H1 (cell line): ENCODE measurements at regions not wholly inside any gene's neighbourhood (a gene's known extent, or its start where the extent isn't known, plus 50 kb on each side); places are given as distances from the start of the nearest gene placed in this dataset.

Source experiments
- CTCF ChIA-PET: fragments of 300-600 bp; sonication (Branson Sonifier 250); formaldehyde crosslinking; loops from one replicate; lab custom pipeline; 2021; ENCODE audit not compliant: partially characterized antibody; lab: Charles Lee
- POLR2A ChIA-PET: fragments of 300-600 bp; sonication (Branson Sonifier 250); formaldehyde crosslinking; loops from one replicate; lab custom pipeline; 2021; ENCODE audit warnings: inconsistent platforms; ENCODE audit not compliant: partially characterized antibody; lab: Charles Lee
- DNase-seq, 2 experiments: peaks; one replicate each; pipeline versions ENCODE4 v3.0.0 to v3.0.0-alpha.2; 2010 to 2022; ENCODE audit warnings: low spot score in 2 of 2, low read depth in 1 of 2, mixed read lengths in 1 of 2
- FAIRE-seq: peaks from 2 replicates; lab custom pipeline; 2011; peaks lifted over from hg19 to GRCh38; lab: Jason Lieb, UNC
- H2AFZ ChIP-seq: 2 replicates; pipeline ENCODE4 v1.8.1; 2012; ENCODE audit warnings: low read length, inconsistent platforms
- H2AK5ac ChIP-seq: 2 replicates; pipeline ENCODE4 v1.6.1; 2013; ENCODE audit warnings: low read depth, low read length
- H2BK120ac ChIP-seq: replicated peaks from 2 replicates; pipeline ENCODE3; 2013; ENCODE audit warnings: low read depth, low read length, inconsistent platforms
- H2BK12ac ChIP-seq: 2 replicates; pipeline ENCODE4 v1.6.1; 2013; ENCODE audit warnings: low read depth, low read length
- H2BK15ac ChIP-seq: 2 replicates; pipeline ENCODE4 v1.6.1; 2013; ENCODE audit warnings: low read length
- H2BK20ac ChIP-seq: 2 replicates; pipeline ENCODE4 v1.6.1; 2013; ENCODE audit warnings: low read length
- H2BK5ac ChIP-seq: 2 replicates; pipeline ENCODE4 v1.6.1; 2013; ENCODE audit warnings: low read depth, low read length
- H3K14ac ChIP-seq: 2 replicates; pipeline ENCODE4 v1.6.1; 2013; ENCODE audit warnings: inconsistent platforms; ENCODE audit not compliant: insufficient read length
- H3K18ac ChIP-seq: 2 replicates; pipeline ENCODE4 v1.6.1; 2013; ENCODE audit warnings: low read length; ENCODE audit errors: extremely low read depth
- H3K23ac ChIP-seq: 2 replicates; pipeline ENCODE4 v1.6.1; 2013; ENCODE audit warnings: inconsistent platforms; ENCODE audit not compliant: insufficient read length
- H3K23me2 ChIP-seq: 2 replicates; pipeline ENCODE4 v1.6.1; 2013; ENCODE audit warnings: low read depth, low read length
- H3K27ac ChIP-seq: 2 replicates; pipeline ENCODE4 v1.6.1; 2011; ENCODE audit warnings: low read depth, low read length, inconsistent platforms
- H3K27me3 ChIP-seq, 4 experiments: replicated peaks in 1 of 4; 1 replicate in 1 of 4; 2 replicates in 3 of 4; pipeline versions ENCODE4 v1.6.1 to v1.8.1; 2011 to 2013; ENCODE audit warnings: low read length in 3 of 4, mild to moderate bottlenecking in 3 of 4, inconsistent platforms in 2 of 4, mixed read lengths in 2 of 4, moderate library complexity in 1 of 4; ENCODE audit not compliant: control insufficient read depth in 3 of 4, insufficient read depth in 3 of 4; ENCODE audit errors: extremely low read depth in 1 of 4
- H3K36me3 ChIP-seq, 4 experiments: 2 replicates each; pipeline versions ENCODE4 v1.6.1 to v1.8.1; 2011 to 2013; ENCODE audit warnings: mild to moderate bottlenecking in 4 of 4, low read length in 3 of 4, moderate library complexity in 2 of 4, control low read depth in 1 of 4, inconsistent platforms in 1 of 4; ENCODE audit not compliant: insufficient read depth in 4 of 4, control insufficient read depth in 2 of 4
- H3K4ac ChIP-seq: replicated peaks from 2 replicates; pipeline ENCODE3; 2013; ENCODE audit warnings: low read length, low read depth, mixed read lengths, inconsistent platforms; ENCODE audit not compliant: insufficient read length
- H3K4me1 ChIP-seq, 4 experiments: replicated peaks in 1 of 4; 1 replicate in 1 of 4; 2 replicates in 3 of 4; pipeline versions ENCODE4 v1.6.1 to v1.8.1; 2011 to 2013; ENCODE audit warnings: low read length in 3 of 4, inconsistent platforms in 2 of 4, mixed read lengths in 1 of 4; ENCODE audit not compliant: insufficient read depth in 4 of 4, control insufficient read depth in 3 of 4
- H3K4me2 ChIP-seq, 2 experiments: 2 replicates each; pipeline versions ENCODE4 v1.6.1 to v1.8.1; 2011 to 2013; ENCODE audit warnings: low read depth in 2 of 2, low read length in 2 of 2, control low read depth in 1 of 2, inconsistent platforms in 1 of 2, mild to moderate bottlenecking in 1 of 2; ENCODE audit not compliant: insufficient read depth in 1 of 2
- H3K4me3 ChIP-seq, 4 experiments: fragments of 200-600, 300-600 bp in 1 of 4; sonication (generic), shearing (Covaris generic), sonication (Bioruptor Twin) in 1 of 4; 2 replicates each; pipeline versions ENCODE4 v1.5.1 to v1.8.1; 2011 to 2016; ENCODE audit warnings: low read length in 4 of 4, low read depth in 3 of 4, control low read depth in 2 of 4, inconsistent platforms in 2 of 4, mild to moderate bottlenecking in 2 of 4, mixed read lengths in 1 of 4, moderate library complexity in 1 of 4; ENCODE audit not compliant: insufficient read depth in 2 of 4; ENCODE audit errors: extremely low read depth in 1 of 4
- H3K56ac ChIP-seq: replicated peaks from 2 replicates; pipeline ENCODE3; 2013; ENCODE audit warnings: low read depth, mild to moderate bottlenecking, mixed read lengths, low read length, inconsistent platforms; ENCODE audit not compliant: insufficient read length
- H3K79me1 ChIP-seq: 2 replicates; pipeline ENCODE4 v1.6.1; 2013; ENCODE audit warnings: low read depth, low read length, control low read depth
- H3K79me2 ChIP-seq, 2 experiments: 2 replicates each; pipeline versions ENCODE4 v1.6.1 to v1.8.1; 2012 to 2013; ENCODE audit warnings: low read length in 2 of 2, mild to moderate bottlenecking in 2 of 2, inconsistent platforms in 1 of 2; ENCODE audit not compliant: insufficient read depth in 2 of 2, control insufficient read depth in 1 of 2
- H3K9ac ChIP-seq, 4 experiments: replicated peaks in 1 of 4; 1 replicate in 1 of 4; 2 replicates in 3 of 4; pipeline versions ENCODE4 v1.6.1 to v1.8.1; 2011 to 2013; ENCODE audit warnings: low read depth in 3 of 4, low read length in 3 of 4, control low read depth in 2 of 4, mild to moderate bottlenecking in 2 of 4, moderate library complexity in 2 of 4, inconsistent platforms in 1 of 4; ENCODE audit errors: extremely low read depth in 1 of 4
- H3K9me3 ChIP-seq, 2 experiments: 2 replicates each; pipeline versions ENCODE4 v1.6.1 to v1.8.1; 2012 to 2013; ENCODE audit warnings: mild to moderate bottlenecking in 2 of 2, moderate library complexity in 2 of 2, control low read depth in 1 of 2, inconsistent platforms in 1 of 2, low read depth in 1 of 2, low read length in 1 of 2, mixed read lengths in 1 of 2; ENCODE audit not compliant: insufficient read depth in 2 of 2
- H4K20me1 ChIP-seq, 2 experiments: replicated peaks in 1 of 2; 2 replicates each; pipeline versions ENCODE3 to v1.8.1; 2011 to 2013; ENCODE audit warnings: inconsistent platforms in 2 of 2, low read length in 2 of 2, mild to moderate bottlenecking in 1 of 2; ENCODE audit not compliant: insufficient read depth in 2 of 2, control insufficient read depth in 1 of 2
- H4K5ac ChIP-seq: 2 replicates; pipeline ENCODE4 v1.6.1; 2013; ENCODE audit warnings: low read length, low read depth, mixed read lengths, inconsistent platforms; ENCODE audit not compliant: insufficient read length
- H4K8ac ChIP-seq: 2 replicates; pipeline ENCODE4 v1.8.0; 2013; ENCODE audit warnings: mild to moderate bottlenecking, moderate library complexity, low read length, inconsistent platforms; ENCODE audit not compliant: insufficient read depth; ENCODE audit errors: extremely low read depth
- H4K91ac ChIP-seq: replicated peaks from 2 replicates; pipeline ENCODE3; 2013; ENCODE audit warnings: low read length, mixed read lengths, inconsistent platforms; ENCODE audit not compliant: insufficient read length
- CBX5 ChIP-seq: fragments of 300-800, 300-1000 bp; sonication (generic); IDR thresholded peaks from 2 replicates; pipeline ENCODE4 v1.7.1; 2016; ENCODE audit warnings: antibody characterized with exemption, low read length, low read depth
- CREB1 ChIP-seq: IDR thresholded peaks from 2 replicates; pipeline ENCODE4 v1.6.1; 2012; ENCODE audit warnings: inconsistent platforms
- CTBP2 ChIP-seq: IDR thresholded peaks from 2 replicates; pipeline ENCODE4 v1.7.0; 2011; ENCODE audit warnings: borderline replicate concordance, mild to moderate bottlenecking, moderate library complexity, mixed read lengths, low read length; ENCODE audit not compliant: insufficient read depth, insufficient read length
- KDM1A ChIP-seq: fragments of 200-600, 300-600 bp; sonication (generic); IDR thresholded peaks from 2 replicates; pipeline ENCODE4 v1.7.1; 2016; ENCODE audit warnings: mild to moderate bottlenecking, low read length, borderline replicate concordance
- KDM4A ChIP-seq: IDR thresholded peaks from one replicate; pipeline ENCODE4 v1.7.1; 2012; ENCODE audit warnings: low read depth, mild to moderate bottlenecking, moderate library complexity, low read length, inconsistent platforms; ENCODE audit not compliant: severe bottlenecking
- NANOG ChIP-seq: IDR thresholded peaks from 2 replicates; pipeline ENCODE4 v1.6.1; 2011; ENCODE audit warnings: low read length, low read depth, mild to moderate bottlenecking, inconsistent platforms; ENCODE audit not compliant: insufficient read depth, poor library complexity, severe bottlenecking
- POLR2A ChIP-seq, 2 experiments: IDR thresholded peaks; 1 replicate in 1 of 2; 2 replicates in 1 of 2; pipeline ENCODE4 v1.6.1; 2011; ENCODE audit warnings: low read depth in 2 of 2, low read length in 2 of 2, mild to moderate bottlenecking in 2 of 2; ENCODE audit errors: control extremely low read depth in 1 of 2
- POU5F1 ChIP-seq: IDR thresholded peaks from 2 replicates; pipeline ENCODE4 v1.6.1; 2011; ENCODE audit warnings: low read depth, mild to moderate bottlenecking, low read length, moderate library complexity
- RAD21 ChIP-seq, 2 experiments: IDR thresholded peaks in 1 of 2; conservative IDR thresholded peaks in 1 of 2; 2 replicates each; pipeline ENCODE4 v1.6.1; 2011; ENCODE audit warnings: low read depth in 2 of 2, low read length in 2 of 2, improper control_type of control experiment in 1 of 2, inconsistent platforms in 1 of 2, mild to moderate bottlenecking in 1 of 2, moderate library complexity in 1 of 2
- SIN3A ChIP-seq, 2 experiments: IDR thresholded peaks in 1 of 2; conservative IDR thresholded peaks in 1 of 2; 2 replicates each; pipeline ENCODE4 v1.6.1; 2011 to 2012; ENCODE audit warnings: low read length in 2 of 2, improper control_type of control experiment in 1 of 2, low read depth in 1 of 2, mild to moderate bottlenecking in 1 of 2
- SP1 ChIP-seq: IDR thresholded peaks from 2 replicates; pipeline ENCODE4 v1.6.1; 2011; ENCODE audit warnings: low read depth, low read length
- WGBS, 2 experiments: shearing (Covaris generic) in 1 of 2; methylation state at CpG; one replicate each; pipeline versions ENCODE4 v1.1.6 to v1.1.7; 2013 to 2015; ENCODE audit warnings: low lambda C conversion rate in 2 of 2, mixed read lengths in 2 of 2, inconsistent platforms in 1 of 2, low coverage in 1 of 2, missing lambda C conversion rate in 1 of 2; ENCODE audit not compliant: insufficient replicate concordance in 2 of 2, insufficient coverage in 1 of 2, insufficient read length in 1 of 2; ENCODE audit errors: extremely low coverage in 1 of 2, missing lambda C conversion rate in 1 of 2; 5-methylcytosine and 5-hydroxymethylcytosine counted together

GRCh38 chr14:49367696-49368095 lies 218.5 kb downstream of the RPS29 start:
- no peak overlapping the region for H3K23ac ChIP-seq
- H3K36me3 ChIP-seq, result no peaks in the 10 kb centered on the region
- no peak overlapping the region for H3K56ac ChIP-seq
- H2BK12ac ChIP-seq, result no peak overlapping the region
- H3K4ac ChIP-seq, result no peak overlapping the region
- WGBS, 2 experiments, result 83% methylated on average over 3 of the region's 3 CpGs; no CpG with 5 or more reads in 1 of the 2 experiments
- no peak overlapping the region for H4K91ac ChIP-seq
- no peak overlapping the region for H3K9ac ChIP-seq
- H3K27ac ChIP-seq, result no peak overlapping the region
- H3K18ac ChIP-seq, result no peak overlapping the region
- H2BK120ac ChIP-seq, result no peak overlapping the region
- H4K8ac ChIP-seq, result no peak overlapping the region
- no peak overlapping the region for H3K4me3 ChIP-seq
- no peak for FAIRE-seq
- no peak overlapping the region for H2BK5ac ChIP-seq
- no peak for DNase-seq
- H3K79me2 ChIP-seq, result no peaks in the 10 kb centered on the region
- no peaks in the 10 kb centered on the region; the same call in 1 of the 2 replicates for H3K23me2 ChIP-seq
- TF ChIP-seq POU5F1 (no peak), CREB1 (no peak), SP1 (no peak), KDM1A (no peak), SIN3A (conservative IDR thresholded peaks at IDR 0.05 in 1 of 2, IDR thresholded peaks at IDR 0.05 in 1 of 2; ENCODE audit: low read depth in 1 of 2, low read length in 2 of 2) (no peak), CTBP2 (no peak), CBX5 (no peak), RAD21 (IDR thresholded peaks at IDR 0.05 in 1 of 2, conservative IDR thresholded peaks at IDR 0.05 in 1 of 2; ENCODE audit: low read depth in 2 of 2, low read length in 2 of 2) (no peak), KDM4A (no peak), NANOG (no peak), POLR2A (IDR thresholded peaks at IDR 0.05; ENCODE audit: control extremely low read depth in 1 of 2, low read depth in 2 of 2, low read length in 2 of 2) (no peak)
- no peak overlapping the region for H2AFZ ChIP-seq
- H3K14ac ChIP-seq, result no peak overlapping the region
- peaks cover 44 to 67% (median 61%) of the 10 kb centered on the region in 4 experiments for H3K27me3 ChIP-seq
- H2BK20ac ChIP-seq, result no peak overlapping the region
- H3K9me3 ChIP-seq, result no peaks in the 10 kb centered on the region
- H3K79me1 ChIP-seq, result no peaks in the 10 kb centered on the region
- H2BK15ac ChIP-seq, result no peak overlapping the region
- no peak overlapping the region for H3K4me2 ChIP-seq
- H4K20me1 ChIP-seq, result peaks cover 0 to 6% of the 10 kb centered on the region in 2 experiments
- H3K4me1 ChIP-seq, result no peaks in the 10 kb centered on the region
- no peak overlapping the region for H2AK5ac ChIP-seq
- ChIA-PET CTCF (interaction anchor here (1.4 to 1.7 kb wide), 3 partner anchors 62 to 94 kb away, joined by 3 to 6 read pairs (median 3); no protein-coding TSS in a partner anchor), POLR2A (no interaction called here)
- H4K5ac ChIP-seq, result no peak overlapping the region
